ENCODE measurements at regions not wholly inside any gene's neighbourhood (a gene's known extent, or its start where the extent isn't known, plus 50 kb on each side); places are given as distances from the start of the nearest gene placed in this dataset.

DNA sequence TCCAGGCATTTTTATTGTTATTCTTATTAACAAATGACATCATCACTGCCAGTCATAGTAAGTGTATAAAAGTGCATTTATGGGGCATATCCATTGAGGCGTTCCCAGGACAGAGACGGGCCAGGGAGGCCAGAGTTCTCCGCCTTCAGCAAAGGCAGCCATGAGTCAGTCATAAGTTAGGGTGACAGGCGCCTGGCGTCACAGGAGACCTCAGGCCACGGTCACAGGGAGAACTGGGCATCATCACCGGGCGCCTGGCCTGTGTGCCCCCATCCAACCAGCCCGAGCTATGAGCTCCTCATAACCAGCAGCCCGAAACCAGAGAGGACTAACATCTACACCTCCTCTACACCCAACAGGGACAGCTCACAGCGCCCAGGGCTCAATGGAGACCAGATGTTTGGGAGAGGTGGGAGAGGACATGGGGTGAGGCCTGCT lies 259.2 kb downstream of the DLL1 start:
- no peak for DNase-seq (ENCODE audit: low read depth)

DNA sequence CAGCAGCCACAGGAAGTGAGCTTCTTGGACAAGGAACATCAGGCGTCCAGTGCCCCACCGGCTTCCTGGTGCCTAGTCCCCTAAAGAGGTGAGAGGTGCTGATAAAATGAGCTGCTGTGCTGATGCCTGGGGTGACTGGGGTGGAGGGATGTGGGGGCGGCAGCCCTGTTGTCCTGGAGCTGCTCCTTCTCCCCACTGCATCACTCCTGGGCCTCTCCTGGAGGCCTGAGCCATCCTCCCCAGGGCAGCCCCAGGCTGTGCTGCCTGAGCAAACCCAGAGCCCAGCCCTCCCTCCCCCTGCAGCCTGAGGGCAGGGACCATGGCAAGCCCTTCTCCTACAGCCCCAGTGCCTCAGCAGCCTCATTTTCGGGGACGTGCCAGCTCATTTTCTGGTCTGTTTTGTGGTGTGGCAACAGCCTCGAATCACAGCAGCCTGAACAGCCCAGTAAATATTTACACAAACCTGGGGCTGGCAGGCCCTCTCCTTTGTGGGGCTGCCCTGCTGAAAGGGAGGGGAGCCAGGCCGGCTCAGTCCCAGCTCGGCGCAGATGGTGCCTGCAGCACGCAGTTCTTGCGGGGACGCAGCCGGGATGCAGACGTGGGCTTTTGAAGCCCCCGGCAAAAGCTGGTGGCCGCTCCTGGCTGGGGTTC lies 259.9 kb downstream of the DLL1 start:
- DNase-seq (ENCODE audit: low read depth): no peak

GRCh38 chr6:170030284-170030815 lies 260.5 kb downstream of the DLL1 start:
- no peak for DNase-seq (ENCODE audit: low read depth)

DNA sequence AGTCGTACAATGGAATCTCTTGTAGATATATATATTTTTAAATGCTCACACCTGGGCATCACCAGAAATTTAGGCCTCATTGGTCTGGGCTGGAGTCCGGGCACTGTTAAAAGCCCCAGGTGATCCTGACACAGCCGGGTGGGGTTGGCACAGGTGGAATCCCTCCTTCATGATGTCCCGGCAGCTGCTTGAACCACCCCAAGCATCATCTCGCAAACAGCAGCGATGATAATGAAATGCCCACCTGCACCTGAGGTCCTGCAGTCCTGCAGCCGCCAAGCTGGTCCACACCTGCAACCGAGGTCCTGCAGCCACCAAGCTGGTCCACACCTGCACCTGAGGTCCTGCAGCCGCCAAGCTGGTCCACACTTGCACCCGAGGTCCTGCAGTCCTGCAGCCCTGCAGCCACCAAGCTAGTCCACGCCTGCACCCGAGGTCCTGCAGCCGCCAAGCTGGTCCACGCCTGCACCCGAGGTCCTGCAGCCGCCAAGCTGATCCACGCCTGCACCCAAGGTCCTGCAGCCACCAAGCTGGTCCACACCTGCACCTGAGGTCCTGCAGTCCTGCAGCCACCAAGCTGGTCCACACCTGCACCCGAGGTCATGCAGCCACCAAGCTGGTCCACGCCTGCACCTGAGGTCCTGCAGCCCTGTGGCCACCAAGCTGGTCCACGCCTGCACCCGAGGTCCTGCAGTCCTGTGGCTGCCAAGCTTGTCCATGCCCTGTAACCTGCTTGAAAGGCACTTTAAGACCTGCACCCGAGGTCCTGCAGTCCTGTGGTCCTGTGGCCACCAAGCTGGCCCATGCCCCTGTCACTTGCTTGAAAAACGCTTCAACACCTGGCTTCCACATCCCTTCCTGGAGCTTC lies 261.2 kb downstream of the DLL1 start:
- DNase-seq (ENCODE audit: low read depth): no peak

GRCh38 chr6:170028629-170029345 lies 262.1 kb downstream of the DLL1 start:
- DNase-seq (ENCODE audit: low read depth): no peak

DNA sequence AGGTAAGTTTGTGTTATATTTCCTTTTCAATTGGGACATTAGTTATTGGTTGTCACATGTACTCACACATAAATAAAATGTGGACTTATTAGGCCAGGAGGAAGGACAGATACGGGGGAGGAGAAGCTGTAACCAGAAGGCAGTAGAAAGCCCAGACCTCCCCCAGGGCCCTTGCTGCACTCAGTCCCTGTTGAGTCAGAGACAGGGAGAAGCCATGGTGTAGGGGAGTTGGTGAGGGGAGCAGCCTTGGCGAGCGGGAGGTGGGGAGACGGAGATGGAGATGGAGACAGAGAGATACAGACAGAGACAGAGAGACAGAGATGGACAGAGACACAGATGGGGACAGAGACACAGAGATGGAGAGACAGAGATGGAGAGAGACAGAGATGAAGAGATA lies 263.2 kb downstream of the DLL1 start:
- no peak for DNase-seq (ENCODE audit: low read depth)

DNA sequence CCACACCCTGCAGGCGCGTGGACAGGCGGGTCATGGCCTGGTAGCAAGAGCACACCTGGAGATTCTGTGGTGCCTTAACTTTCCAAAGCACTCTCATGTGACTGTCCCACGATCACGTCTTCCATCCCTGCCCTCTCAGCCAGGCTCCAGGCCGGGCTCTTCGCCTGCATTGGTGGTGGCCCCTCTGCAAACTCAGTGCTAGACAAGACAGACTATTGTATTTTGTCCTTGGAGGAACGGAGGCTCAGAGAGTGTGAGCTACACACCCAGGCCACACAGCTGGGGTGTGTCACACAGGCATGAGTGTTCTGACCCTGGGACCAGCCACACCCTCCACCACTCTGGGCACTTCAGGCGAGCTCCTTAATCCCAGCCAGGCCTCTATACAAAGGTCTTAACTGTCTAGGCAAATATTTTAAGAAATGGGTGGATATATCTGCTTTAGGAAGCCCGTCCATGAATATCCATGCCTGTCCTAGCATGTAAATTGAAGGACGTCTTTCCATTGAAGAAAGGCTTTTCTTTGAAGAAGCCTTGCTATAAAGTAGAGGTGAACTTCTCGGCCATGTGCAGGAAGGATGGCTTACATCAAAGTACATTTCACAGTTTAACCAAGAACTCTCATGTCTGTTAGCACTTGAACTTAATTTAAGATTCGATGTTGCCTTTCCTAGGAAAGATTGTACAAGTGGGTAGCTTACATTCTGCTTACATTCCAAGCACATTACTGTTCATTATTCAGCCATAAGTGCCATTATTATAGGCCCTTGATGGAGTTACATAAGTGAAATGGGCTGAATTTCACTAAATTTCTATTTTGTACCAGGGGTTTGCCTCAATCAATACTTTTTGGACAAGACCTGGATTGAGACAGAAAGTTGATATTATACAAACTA lies 263.9 kb downstream of the DLL1 start:
- no peak for DNase-seq (ENCODE audit: low read depth)

DNA sequence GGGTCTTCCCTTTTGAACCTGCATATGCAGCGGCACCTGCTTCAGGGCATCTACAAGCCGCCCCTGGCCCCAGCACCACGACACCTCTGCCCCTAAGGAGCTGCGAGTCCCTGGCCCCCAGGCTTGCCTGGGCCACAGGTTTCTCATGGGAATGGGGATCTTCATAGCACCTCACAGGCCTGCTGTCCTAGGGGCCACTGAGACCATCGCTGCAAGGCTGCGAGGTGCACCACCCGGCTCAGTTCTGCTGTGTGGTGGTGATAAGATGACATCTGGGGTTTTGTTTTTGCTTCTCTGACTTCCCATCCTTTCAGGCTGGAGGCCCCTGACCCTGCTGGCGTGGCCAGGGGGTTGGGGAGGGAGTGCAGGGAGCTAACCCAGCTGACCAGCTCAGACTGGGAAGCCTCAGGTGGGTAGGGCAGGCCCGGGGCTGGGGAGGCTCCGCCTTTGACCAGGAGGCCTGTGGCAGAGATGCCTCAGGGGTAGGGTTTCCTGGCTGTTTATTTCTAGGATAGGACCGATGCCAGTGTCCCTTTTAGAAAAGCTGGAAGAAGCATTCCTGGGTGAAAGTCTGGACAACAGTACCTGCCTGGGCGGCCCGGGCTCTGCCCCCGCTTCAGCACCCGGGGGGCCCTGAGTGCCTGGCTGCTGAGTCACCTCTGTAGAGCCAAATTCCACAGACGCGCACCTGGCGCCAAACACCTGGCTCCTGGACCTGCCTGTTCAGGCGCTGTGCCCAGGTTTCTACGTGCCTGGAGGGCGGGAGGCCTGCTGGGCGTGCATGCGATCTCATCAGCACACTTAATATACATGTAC lies 264.7 kb downstream of the DLL1 start:
- DNase-seq (ENCODE audit: low read depth): no peak

- DNase-seq (ENCODE audit: low read depth): no peak
Observed at GRCh38 chr6:170025341-170025911, 265.5 kb downstream of the DLL1 start.

- no peak for DNase-seq (ENCODE audit: low read depth)
Observed at GRCh38 chr6:170024940-170025339, 265.9 kb downstream of the DLL1 start.

- no peak for DNase-seq (ENCODE audit: low read depth)
Observed at GRCh38 chr6:170023620-170024521, 267.0 kb downstream of the DLL1 start.

GRCh38 chr6:170022827-170023619 lies 267.9 kb downstream of the DLL1 start:
- DNase-seq (ENCODE audit: low read depth): no peak

DNA sequence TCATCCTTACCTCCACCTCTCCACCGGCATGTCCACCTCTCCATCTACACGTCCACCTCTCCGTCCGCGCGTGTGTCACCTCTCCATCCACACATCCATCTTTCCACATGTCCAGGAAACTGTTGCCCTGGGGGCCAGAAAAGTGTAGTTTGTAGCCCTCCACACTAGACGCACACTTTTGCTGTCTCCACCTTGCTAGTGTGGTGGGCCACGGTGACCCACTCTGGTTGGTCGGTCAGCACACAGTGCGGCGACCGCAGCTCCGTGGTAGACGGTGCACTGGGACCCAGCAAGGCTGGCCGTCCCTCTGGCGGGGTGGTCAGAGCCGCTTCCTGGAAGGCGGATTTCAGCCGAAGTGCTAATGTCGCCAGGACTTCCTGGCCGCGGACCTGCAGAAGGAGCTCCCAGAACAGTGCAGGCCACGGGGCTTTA lies 268.6 kb downstream of the DLL1 start:
- DNase-seq (ENCODE audit: low read depth): no peak

- DNase-seq (ENCODE audit: low read depth): no peak
Observed at GRCh38 chr6:170021579-170021978, 269.3 kb downstream of the DLL1 start.

DNA sequence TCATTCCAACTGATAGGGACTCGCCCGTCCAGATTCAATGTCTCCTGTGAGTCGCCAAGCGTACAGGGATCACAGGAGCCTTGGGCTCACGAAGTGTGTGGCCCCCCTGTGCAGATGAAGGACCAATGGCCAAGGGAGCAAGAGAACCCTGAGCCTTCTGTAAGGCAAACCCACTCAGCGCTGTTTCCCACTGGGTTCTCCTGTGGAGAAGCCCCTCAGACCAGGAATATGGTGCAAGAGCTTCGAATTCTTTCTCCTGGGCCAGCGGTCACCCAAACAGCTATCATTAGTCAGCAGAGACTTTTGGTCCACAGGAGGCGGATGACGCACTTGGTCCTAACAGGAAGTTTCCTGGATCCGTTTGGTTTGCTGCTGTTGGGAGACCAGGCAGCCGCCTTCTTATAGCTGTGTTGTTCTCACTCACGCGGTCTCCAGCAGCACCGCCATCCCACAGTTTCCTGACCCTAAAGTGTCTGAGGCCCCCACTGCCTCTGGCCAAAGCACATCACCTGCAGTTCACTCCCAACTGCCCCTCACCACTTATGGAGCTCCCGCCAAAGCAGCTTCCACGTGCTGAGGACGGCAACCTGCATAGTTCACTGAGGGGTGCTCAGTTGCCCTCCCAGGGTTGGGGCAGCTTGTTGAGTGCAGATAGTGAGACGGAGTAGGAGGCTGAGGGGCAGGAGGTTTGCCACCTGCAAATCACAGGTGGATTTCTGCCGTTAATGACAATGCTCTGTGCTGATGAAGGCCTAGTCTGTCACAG lies 268.6 kb downstream of the ERMARD start:
- DNase-seq (ENCODE audit: low read depth): no peak

- DNase-seq (ENCODE audit: low read depth): no peak
Observed at GRCh38 chr6:170018936-170019817, 267.8 kb downstream of the ERMARD start.
